A673 (cell line): ENCODE measurements at regions not wholly inside any gene's neighbourhood (a gene's known extent, or its start where the extent isn't known, plus 50 kb on each side); places are given as distances from the start of the nearest gene placed in this dataset.

Experiments used
- EZH2 ChIP-seq: fragments of 200-600 bp; sonication (generic); IDR thresholded peaks from 2 replicates; pipeline ENCODE4 v1.6.1; 2017; ENCODE audit warnings: borderline replicate concordance, low read depth, mild to moderate bottlenecking, mixed read lengths, antibody characterized with exemption, low read length; ENCODE audit not compliant: poor library complexity, severe bottlenecking
- TF ChIP-seq, protein P1 (sequence below): fragments of 300-800, 200-600 bp; sonication (generic); conservative IDR thresholded peaks from 2 replicates; pipeline ENCODE4 v1.5.1; 2017; ENCODE audit warnings: low read depth, mild to moderate bottlenecking, antibody characterized with exemption, low read length, moderate library complexity, mixed read lengths

DNA sequence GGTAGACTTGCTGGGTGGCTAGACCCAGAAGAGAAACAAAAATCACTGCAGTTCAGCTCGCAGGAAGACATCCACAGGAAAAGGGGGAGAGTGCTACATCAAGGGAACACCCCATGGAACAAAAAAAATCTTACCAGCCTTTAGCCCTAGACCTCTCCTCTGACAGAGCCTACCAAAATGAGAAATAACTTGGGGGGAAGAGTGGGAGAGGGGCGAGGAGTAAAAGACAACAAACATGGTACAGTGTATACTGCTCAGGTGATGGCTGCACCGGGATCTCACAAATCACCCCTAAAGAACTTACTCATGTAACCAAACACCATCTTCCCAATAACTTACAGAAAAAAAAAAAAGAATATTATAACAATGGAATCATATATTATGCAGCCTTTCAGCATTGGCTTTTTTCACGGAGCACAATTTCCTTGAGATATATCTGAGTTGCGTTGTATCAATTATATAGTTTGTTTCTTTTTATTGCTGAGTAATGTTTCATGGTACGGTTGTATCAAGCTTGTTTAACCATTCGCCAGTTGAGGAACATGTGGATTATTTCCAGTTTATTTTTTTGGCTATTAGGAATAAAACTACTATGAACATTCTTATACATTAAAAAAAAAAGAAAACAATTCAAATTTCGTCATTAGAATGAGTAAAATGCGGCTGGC is 90.9 kb downstream of the ZNF280B start:
- TF ChIP-seq, protein P1, sequence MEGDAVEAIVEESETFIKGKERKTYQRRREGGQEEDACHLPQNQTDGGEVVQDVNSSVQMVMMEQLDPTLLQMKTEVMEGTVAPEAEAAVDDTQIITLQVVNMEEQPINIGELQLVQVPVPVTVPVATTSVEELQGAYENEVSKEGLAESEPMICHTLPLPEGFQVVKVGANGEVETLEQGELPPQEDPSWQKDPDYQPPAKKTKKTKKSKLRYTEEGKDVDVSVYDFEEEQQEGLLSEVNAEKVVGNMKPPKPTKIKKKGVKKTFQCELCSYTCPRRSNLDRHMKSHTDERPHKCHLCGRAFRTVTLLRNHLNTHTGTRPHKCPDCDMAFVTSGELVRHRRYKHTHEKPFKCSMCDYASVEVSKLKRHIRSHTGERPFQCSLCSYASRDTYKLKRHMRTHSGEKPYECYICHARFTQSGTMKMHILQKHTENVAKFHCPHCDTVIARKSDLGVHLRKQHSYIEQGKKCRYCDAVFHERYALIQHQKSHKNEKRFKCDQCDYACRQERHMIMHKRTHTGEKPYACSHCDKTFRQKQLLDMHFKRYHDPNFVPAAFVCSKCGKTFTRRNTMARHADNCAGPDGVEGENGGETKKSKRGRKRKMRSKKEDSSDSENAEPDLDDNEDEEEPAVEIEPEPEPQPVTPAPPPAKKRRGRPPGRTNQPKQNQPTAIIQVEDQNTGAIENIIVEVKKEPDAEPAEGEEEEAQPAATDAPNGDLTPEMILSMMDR, result no peak
- TF ChIP-seq EZH2, result no peak
